ENCODE measurements at regions not wholly inside any gene's neighbourhood (a gene's known extent, or its start where the extent isn't known, plus 50 kb on each side); places are given as distances from the start of the nearest gene placed in this dataset.
A peak's percentile ranks its signal among the peaks of the same experiment; 100 is the strongest.

GRCh38 chr12:18798535-18799361, 60.8 kb downstream of the CAPZA3 start:
- no peak for TF ChIP-seq ZNF518B (CRISPR knock-in tag; IDR thresholded peaks at IDR 0.05)
- no peak for TF ChIP-seq SAFB2 (IDR thresholded peaks at IDR 0.05; ENCODE audit: borderline replicate concordance, low read depth, low read length, severe bottlenecking)
- no peak for TF ChIP-seq ZBTB7A (IDR thresholded peaks at IDR 0.05; ENCODE audit: borderline replicate concordance, control insufficient read depth, low read depth, low read length)
- no peak for TF ChIP-seq MED1 (CRISPR knock-in tag; IDR thresholded peaks at IDR 0.05; ENCODE audit: borderline replicate concordance)
- Histone ChIP-seq H3K27ac (ENCODE audit: extremely low read depth, low read depth, low read length) (no peak overlapping the region), H3K9me1 (ENCODE audit: control insufficient read depth, insufficient read depth, low read length) (no peaks in the 10 kb centered on the region), H3K4me2 (ENCODE audit: insufficient read depth, low read length) (no peak overlapping the region), H3K36me3 (ENCODE audit: control insufficient read depth, insufficient read depth, low read length) (no peaks in the 10 kb centered on the region), H4K20me1 (replicated peaks; ENCODE audit: control insufficient read depth, insufficient read depth, low read length) (no peaks in the 10 kb centered on the region), H3K4me1 (replicated peaks in 1 of 2; ENCODE audit: control insufficient read depth in 2 of 2, insufficient read depth in 2 of 2, low read length in 2 of 2) (no peaks in the 10 kb centered on the region), H3K4me3 (no peak overlapping the region), H3K79me2 (ENCODE audit: control insufficient read depth, insufficient read depth, low read length) (no peaks in the 10 kb centered on the region), H3K9me3 (replicated peaks; ENCODE audit: control insufficient read depth, insufficient read depth, low read depth, low read length) (no peaks in the 10 kb centered on the region), H3K27me3 (ENCODE audit: control insufficient read depth in 2 of 2, insufficient read depth in 2 of 2, low read length in 2 of 2) (no peaks in the 10 kb centered on the region), H3K9ac (ENCODE audit: insufficient read depth in 1 of 2, low read depth in 2 of 2, low read length in 2 of 2) (no peak overlapping the region), H2AFZ (ENCODE audit: low read depth, low read length) (peak overlapping the region; percentile 26; the same call in 1 of the 2 replicates)
- in situ Hi-C loops (cut with MboI) (no loop called here), intact Hi-C loops (cut with micrococcal nuclease) (no loop called here)
- 15% methylated on average over 4 of the region's 4 CpGs for WGBS (ENCODE audit: insufficient coverage, low coverage, missing lambda C conversion rate)
- no peak for DNase-seq (ENCODE audit: extremely low read depth in 1 of 4, low spot score in 3 of 4)
- CTCF ChIA-PET (ENCODE audit: low intra/inter-chr PET ratio): no interaction called here
- BruUV-seq (replicated peaks): no TSS peak
- ATAC-seq: no peak
- POLR2A ChIA-PET: no interaction called here
- no peak for FAIRE-seq

All from K562 (cell line).